Mucosa of descending colon (tissue), 3 donors: ENCODE measurements at regions not wholly inside any gene's neighbourhood (a gene's known extent, or its start where the extent isn't known, plus 50 kb on each side); places are given as distances from the start of the nearest gene placed in this dataset.

ENCODE experiments used
- ATAC-seq: fragments of 200-7000 bp; cut with Tn5 transposase; one replicate; pipeline ENCODE4 v1.9.1; 2020; ENCODE audit warnings: mild to moderate bottlenecking, moderate library complexity
- DNase-seq, 3 donors: peaks; one replicate each; pipeline ENCODE4 v3.0.0-alpha.2; 2020
- H3K36me3 ChIP-seq: fragments of 200-600 bp; one replicate; pipeline ENCODE4 v1.8.0; 2021; ENCODE audit warnings: low read depth, mild to moderate bottlenecking
- H3K4me1 ChIP-seq: fragments of 200-600 bp; one replicate; pipeline ENCODE4 v1.8.0; 2021; ENCODE audit warnings: low read depth, mild to moderate bottlenecking
- H3K4me3 ChIP-seq: fragments of 200-600 bp; one replicate; pipeline ENCODE4 v1.8.0; 2021; ENCODE audit warnings: mild to moderate bottlenecking
- H3K9me3 ChIP-seq: fragments of 200-600 bp; one replicate; pipeline ENCODE4 v1.8.0; 2021; ENCODE audit warnings: mild to moderate bottlenecking
- intact Hi-C, 2 donors: fragments of 100-400 bp; cut with DNase I in 1 of 2; cut with micrococcal nuclease in 1 of 2; formaldehyde crosslinking; loops; one replicate each; pipeline versions ENCODE4 v1.11.0 to v1.11.1; 2022; cut with DNase I, micrococcal nuclease
- TF ChIP-seq, protein P1 (sequence below): fragments of 200-600 bp; IDR thresholded peaks from one replicate; pipeline ENCODE4 v1.8.0; 2022; ENCODE audit warnings: antibody characterized with exemption, mild to moderate bottlenecking
- donor health status: DM: no; HTN: no; CAD: no; lungs with moderate emphysema.
- donor health status: DM: no; HTN: no; CAD: no.
- donor health status: DM: no; HTN: yes; CAD: no.

DNA sequence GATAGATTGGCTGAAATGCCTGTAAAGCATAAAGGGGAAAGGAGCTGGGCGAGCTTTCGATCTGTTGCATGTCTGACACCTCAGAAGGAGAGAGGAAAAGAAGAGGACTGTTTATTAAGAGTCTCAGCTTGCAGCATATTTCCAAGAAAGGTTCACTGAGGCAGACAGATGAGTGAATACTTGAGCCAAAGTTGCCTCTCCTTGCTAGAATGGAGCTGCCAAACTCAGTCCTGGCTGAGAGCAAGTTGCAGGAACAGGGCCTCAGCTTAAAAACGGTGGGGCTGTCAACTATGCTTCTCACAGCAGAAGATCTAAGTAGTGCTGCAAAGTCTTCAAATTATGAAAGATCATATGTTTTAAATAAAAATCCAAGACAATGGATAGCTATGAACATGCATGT, 707.5 kb downstream of the PCDH7 start:
- H3K9me3 ChIP-seq, result no peaks in the 10 kb centered on the region
- no peaks in the 10 kb centered on the region for H3K36me3 ChIP-seq
- TF ChIP-seq, protein P1, sequence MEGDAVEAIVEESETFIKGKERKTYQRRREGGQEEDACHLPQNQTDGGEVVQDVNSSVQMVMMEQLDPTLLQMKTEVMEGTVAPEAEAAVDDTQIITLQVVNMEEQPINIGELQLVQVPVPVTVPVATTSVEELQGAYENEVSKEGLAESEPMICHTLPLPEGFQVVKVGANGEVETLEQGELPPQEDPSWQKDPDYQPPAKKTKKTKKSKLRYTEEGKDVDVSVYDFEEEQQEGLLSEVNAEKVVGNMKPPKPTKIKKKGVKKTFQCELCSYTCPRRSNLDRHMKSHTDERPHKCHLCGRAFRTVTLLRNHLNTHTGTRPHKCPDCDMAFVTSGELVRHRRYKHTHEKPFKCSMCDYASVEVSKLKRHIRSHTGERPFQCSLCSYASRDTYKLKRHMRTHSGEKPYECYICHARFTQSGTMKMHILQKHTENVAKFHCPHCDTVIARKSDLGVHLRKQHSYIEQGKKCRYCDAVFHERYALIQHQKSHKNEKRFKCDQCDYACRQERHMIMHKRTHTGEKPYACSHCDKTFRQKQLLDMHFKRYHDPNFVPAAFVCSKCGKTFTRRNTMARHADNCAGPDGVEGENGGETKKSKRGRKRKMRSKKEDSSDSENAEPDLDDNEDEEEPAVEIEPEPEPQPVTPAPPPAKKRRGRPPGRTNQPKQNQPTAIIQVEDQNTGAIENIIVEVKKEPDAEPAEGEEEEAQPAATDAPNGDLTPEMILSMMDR, result no peak
- H3K4me1 ChIP-seq, result no peaks in the 10 kb centered on the region
- H3K4me3 ChIP-seq, result no peak overlapping the region
- intact Hi-C loops, result no loop called here
- DNase-seq, result no peak
- ATAC-seq, result no peak

DNA sequence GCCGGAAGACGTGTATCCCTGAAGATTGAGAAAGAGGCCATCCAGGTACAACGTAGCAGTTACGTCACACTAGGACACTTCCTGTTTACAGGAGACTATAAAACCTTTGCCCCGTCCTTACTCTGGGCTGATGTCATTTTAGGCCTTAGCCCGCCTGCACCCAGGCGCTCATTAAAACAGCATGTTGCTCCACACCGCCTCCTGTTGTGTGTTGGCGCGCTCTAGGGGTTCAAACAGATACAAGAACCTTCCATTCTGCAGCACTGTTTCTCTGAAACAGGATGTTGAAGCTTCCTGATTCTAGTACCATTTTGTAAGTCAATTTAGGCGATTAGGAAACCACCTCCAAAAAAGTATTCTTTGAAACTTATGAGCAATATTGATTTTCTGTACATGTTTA, 722.1 kb downstream of the PCDH7 start:
- intact Hi-C loops, result no loop called here
- TF ChIP-seq, protein P1, result no peak
- no peaks in the 10 kb centered on the region for H3K4me1 ChIP-seq
- ATAC-seq (no peak), DNase-seq (no peak)
- H3K4me3 ChIP-seq, result no peak overlapping the region
- no peaks in the 10 kb centered on the region for H3K36me3 ChIP-seq
- H3K9me3 ChIP-seq, result no peaks in the 10 kb centered on the region

DNA sequence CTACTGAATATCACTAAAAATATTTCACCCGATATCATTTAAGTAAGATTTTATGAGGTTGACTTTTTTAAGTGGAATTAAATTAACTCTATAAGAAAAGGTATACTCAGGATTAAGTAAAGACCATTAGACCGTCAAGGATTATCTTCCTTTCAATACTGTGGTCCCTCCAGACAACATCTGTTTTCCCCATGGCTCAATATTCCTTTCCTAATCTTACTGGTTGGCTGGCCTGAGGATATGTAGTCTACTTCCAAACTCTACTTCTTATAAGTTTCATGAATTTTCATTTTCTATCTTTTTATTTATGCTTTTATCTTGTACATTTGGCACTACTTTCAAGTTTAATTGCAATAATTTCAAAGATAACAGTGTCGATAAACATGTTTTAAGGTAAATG, 725.4 kb downstream of the PCDH7 start:
- intact Hi-C loops, result no loop called here

DNA sequence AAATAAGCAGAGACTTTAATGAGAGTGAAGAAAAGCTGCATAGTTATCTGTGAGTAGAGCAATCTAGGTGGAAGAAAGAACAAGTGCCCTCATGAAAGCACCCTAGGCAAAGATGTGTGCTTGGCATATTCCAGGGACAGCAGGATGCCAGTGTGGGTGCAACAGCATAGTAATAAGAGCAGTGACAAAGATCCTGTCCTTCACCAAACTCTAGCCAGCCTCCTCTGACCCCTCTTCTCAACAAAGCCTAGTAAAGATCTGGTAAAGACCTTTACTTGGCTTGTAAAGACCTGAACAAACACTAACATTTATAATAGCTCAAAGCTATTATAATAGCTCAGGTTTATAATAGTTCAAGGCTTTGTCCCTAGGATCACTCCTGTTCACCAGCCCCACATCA, 735.4 kb downstream of the PCDH7 start:
- Histone ChIP-seq H3K4me1 (no peaks in the 10 kb centered on the region), H3K4me3 (no peak overlapping the region), H3K9me3 (no peaks in the 10 kb centered on the region), H3K36me3 (no peaks in the 10 kb centered on the region)
- intact Hi-C loops, result no loop called here
- TF ChIP-seq, protein P1, result no peak
- no peak for DNase-seq
- no peak for ATAC-seq

More for the DNA sequence above, 725.4 kb downstream of the PCDH7 start:
- Histone ChIP-seq H3K4me1 (no peaks in the 10 kb centered on the region), H3K4me3 (no peak overlapping the region), H3K9me3 (no peaks in the 10 kb centered on the region), H3K36me3 (no peaks in the 10 kb centered on the region)
- DNase-seq (no peak), ATAC-seq (no peak)
- TF ChIP-seq, protein P1, result no peak

DNA sequence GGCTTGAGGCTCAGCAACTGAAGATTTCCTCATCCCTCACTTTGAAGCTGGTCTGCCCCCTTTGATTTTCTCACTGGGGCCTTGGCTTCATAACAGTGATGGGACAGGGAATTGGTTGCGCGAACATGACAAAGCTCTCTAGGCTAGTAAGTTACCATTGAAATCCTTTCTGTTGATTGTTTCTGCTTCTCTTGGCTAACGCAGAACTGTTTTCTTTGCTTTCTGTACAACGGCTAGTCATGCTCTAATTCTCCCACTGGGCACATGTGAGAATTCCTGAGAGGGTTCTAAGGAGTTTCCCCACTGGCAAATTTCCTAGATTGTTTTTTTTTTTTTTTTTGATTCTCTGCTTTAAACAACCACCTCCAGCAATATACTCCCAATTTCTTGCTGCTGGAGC, 738.6 kb downstream of the PCDH7 start:
- intact Hi-C loops, result no loop called here
- DNase-seq, result no peak
- no peaks in the 10 kb centered on the region for H3K9me3 ChIP-seq
- no peak overlapping the region for H3K4me3 ChIP-seq
- TF ChIP-seq, protein P1, result no peak
- no peaks in the 10 kb centered on the region for H3K36me3 ChIP-seq
- no peak for ATAC-seq
- no peaks in the 10 kb centered on the region for H3K4me1 ChIP-seq

DNA sequence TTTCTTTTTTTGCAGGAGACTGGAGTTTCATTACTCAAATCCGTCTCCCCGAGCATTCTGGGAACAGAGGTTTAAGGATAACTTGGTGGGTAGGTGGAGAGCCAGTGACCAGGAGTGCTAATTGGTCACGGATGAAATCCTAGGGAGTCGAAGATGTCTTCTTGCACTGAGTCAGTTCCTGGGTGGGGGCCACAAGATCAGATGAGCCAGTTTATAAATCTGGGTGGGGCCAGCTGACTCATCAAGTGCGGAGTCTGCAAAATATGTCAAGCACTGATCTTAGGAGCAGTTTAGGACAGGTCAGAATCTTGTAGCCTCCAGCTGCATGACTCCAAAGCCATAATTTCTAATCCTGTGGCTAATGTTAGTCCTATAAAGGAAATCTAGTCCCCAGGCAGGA, 741.3 kb downstream of the PCDH7 start:
- Histone ChIP-seq H3K9me3 (no peaks in the 10 kb centered on the region), H3K4me1 (no peaks in the 10 kb centered on the region), H3K4me3 (no peak overlapping the region), H3K36me3 (no peaks in the 10 kb centered on the region)
- DNase-seq (no peak), ATAC-seq (no peak)
- TF ChIP-seq, protein P1, result no peak
- intact Hi-C loops, result no loop called here
